NB4 (cell line): ENCODE measurements at regions not wholly inside any gene's neighbourhood (a gene's known extent, or its start where the extent isn't known, plus 50 kb on each side); places are given as distances from the start of the nearest gene placed in this dataset.

Experiments
- CTCF ChIP-seq: IDR thresholded peaks from one replicate; pipeline ENCODE4 v1.5.1; 2012; ENCODE audit warnings: low read depth, low read length
- TF ChIP-seq, protein P1 (sequence below): IDR thresholded peaks from 2 replicates; pipeline ENCODE4 v1.6.1; 2011; ENCODE audit warnings: low read depth, low read length

- TF ChIP-seq CTCF: no peak
- TF ChIP-seq, protein P1, sequence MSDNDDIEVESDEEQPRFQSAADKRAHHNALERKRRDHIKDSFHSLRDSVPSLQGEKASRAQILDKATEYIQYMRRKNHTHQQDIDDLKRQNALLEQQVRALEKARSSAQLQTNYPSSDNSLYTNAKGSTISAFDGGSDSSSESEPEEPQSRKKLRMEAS: no peak
These were observed 552.7 kb upstream of the NRP1 start for GRCh38 chr10:33887188-33887587.
